GM12865 (cell line): ENCODE measurements at regions not wholly inside any gene's neighbourhood (a gene's known extent, or its start where the extent isn't known, plus 50 kb on each side); places are given as distances from the start of the nearest gene placed in this dataset.

ENCODE experiments used
- DNase-seq: peaks from one replicate; pipeline ENCODE4 v3.0.0; 2010; ENCODE audit warnings: low read depth
- H3K4me3 ChIP-seq: 2 replicates; pipeline ENCODE4 v1.5.1; 2011; ENCODE audit warnings: mild to moderate bottlenecking, low read depth, low read length, control low read depth
- TF ChIP-seq, protein P1 (sequence below): IDR thresholded peaks from 2 replicates; pipeline ENCODE4 v1.5.1; 2011; ENCODE audit warnings: low read length, control low read depth, low read depth, inconsistent platforms; ENCODE audit not compliant: insufficient read depth; ENCODE audit errors: missing control alignments

GRCh38 chr11:60625262-60625661 is 74.2 kb upstream of the MS4A8 start:
- TF ChIP-seq, protein P1, sequence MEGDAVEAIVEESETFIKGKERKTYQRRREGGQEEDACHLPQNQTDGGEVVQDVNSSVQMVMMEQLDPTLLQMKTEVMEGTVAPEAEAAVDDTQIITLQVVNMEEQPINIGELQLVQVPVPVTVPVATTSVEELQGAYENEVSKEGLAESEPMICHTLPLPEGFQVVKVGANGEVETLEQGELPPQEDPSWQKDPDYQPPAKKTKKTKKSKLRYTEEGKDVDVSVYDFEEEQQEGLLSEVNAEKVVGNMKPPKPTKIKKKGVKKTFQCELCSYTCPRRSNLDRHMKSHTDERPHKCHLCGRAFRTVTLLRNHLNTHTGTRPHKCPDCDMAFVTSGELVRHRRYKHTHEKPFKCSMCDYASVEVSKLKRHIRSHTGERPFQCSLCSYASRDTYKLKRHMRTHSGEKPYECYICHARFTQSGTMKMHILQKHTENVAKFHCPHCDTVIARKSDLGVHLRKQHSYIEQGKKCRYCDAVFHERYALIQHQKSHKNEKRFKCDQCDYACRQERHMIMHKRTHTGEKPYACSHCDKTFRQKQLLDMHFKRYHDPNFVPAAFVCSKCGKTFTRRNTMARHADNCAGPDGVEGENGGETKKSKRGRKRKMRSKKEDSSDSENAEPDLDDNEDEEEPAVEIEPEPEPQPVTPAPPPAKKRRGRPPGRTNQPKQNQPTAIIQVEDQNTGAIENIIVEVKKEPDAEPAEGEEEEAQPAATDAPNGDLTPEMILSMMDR, result peak; percentile 24
- DNase-seq, result peak; percentile 40
- H3K4me3 ChIP-seq, result no peak overlapping the region

DNA sequence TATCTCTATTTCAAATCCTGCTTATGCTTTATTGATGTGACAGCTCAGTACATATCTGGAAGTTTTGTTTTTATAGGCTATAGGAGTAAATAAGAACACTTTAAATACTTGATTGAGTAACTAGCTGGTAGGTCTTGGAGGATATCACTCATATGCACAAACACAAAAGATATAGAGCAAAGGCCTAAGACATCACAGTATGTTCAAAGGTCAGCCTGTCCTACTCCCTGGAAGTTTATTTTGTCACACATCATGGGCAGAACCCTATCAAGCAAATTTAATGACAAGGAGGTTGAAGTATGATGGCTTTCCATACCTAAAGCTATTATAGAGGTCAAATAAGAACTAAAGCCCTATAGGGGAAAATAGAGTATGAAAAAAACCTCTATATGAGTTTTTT is 70.0 kb upstream of the MS4A8 start:
- no peak overlapping the region for H3K4me3 ChIP-seq
- TF ChIP-seq, protein P1, result no peak
- no peak for DNase-seq

DNA sequence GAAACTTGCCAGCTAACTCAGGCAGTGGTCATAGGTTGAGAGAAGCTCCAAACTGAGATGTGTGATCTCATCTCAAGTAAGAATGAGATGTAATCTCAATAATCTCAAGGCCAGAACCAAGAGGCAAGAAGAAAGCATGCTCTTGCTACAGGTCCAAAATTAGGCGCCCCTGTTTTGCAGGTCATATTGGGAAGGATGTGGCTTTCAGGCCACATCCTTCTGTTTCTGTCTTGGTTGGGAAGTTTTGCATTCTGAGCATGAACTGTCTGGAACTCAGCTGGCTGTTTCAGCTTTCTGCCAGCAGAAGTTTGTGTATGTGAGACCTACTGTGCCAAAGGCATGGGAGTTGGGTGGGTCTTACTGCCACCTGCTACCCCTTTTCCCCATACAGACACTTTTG is 67.5 kb upstream of the MS4A8 start:
- peak; percentile 62 for DNase-seq
- H3K4me3 ChIP-seq, result no peak overlapping the region
- TF ChIP-seq, protein P1, result no peak

GRCh38 chr11:60633645-60634044 is 65.8 kb upstream of the MS4A8 start:
- H3K4me3 ChIP-seq, result no peak overlapping the region
- DNase-seq, result peak; percentile 75
- TF ChIP-seq, protein P1, result no peak

- peak; percentile 68 for DNase-seq
- TF ChIP-seq, protein P1, result peak; percentile 65
- no peak overlapping the region for H3K4me3 ChIP-seq
These were observed 65.3 kb upstream of the MS4A8 start for GRCh38 chr11:60634126-60634525.

DNA sequence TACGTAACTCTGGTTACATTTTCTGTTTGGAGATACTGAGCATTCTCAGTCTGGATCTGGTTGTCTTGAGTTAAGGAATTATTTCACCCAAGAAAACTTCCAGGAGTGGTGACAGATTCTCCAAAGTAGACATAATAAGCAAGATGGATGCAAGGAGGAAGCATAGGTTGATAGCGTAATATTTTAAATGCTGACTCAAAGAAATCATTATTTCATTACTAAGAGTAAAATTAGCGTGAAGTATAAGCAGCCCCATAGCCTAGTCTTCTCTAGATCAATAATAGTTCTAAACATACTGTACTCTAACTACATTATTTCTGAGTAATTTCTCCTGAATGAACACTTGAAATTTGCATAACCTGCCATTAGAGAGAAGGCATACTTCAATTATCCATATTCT is 57.5 kb upstream of the MS4A8 start:
- no peak for DNase-seq
- no peak overlapping the region for H3K4me3 ChIP-seq
- TF ChIP-seq, protein P1, result no peak

DNA sequence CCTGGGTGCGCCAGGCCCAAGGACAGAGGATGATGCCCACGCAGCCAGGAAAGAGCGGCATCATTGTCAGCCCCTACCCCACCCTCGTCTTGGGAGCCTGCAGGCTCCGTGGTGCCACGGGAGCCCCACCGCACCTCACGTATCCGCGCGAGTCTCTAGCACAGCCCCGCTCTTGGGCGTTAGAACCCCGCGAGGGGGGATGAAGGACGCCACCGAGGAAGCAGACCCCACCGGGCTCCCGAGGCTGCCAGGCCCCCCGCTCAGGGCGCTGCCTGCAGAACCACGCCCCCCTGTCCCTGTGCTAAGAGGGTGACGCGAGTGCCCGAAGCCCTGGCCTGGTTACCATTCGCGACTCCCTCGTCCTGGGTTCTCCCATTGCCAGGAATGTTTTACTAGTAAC is 52.3 kb upstream of the MS4A8 start:
- no peak for DNase-seq
- TF ChIP-seq, protein P1, result no peak
- H3K4me3 ChIP-seq, result no peak overlapping the region
